GM23338 (cell line): ENCODE measurements at regions not wholly inside any gene's neighbourhood (a gene's known extent, or its start where the extent isn't known, plus 50 kb on each side); places are given as distances from the start of the nearest gene placed in this dataset.

Experiments
- ATAC-seq: fragments of 200-7000 bp; cut with Tn5 transposase; 3 replicates; pipeline ENCODE4 v1.9.1; 2020
- DNase-seq: peaks from one replicate; pipeline ENCODE4 v3.0.0-alpha.2; 2015; ENCODE audit warnings: low spot score
- H2AFZ ChIP-seq: fragments of 200-600 bp; sonication (generic); 2 replicates; pipeline ENCODE4 v1.8.0; 2016; ENCODE audit warnings: antibody characterized with exemption, mild to moderate bottlenecking, moderate library complexity
- H3F3A ChIP-seq: fragments of 200-600 bp; sonication (generic); replicated peaks from 2 replicates; pipeline ENCODE4 v1.8.0; 2017; ENCODE audit warnings: antibody characterized with exemption, mixed run types, low read depth
- H3K27ac ChIP-seq: fragments of 200-600 bp; sonication (generic); 2 replicates; pipeline ENCODE4 v1.6.1; 2016; ENCODE audit warnings: low read depth
- H3K27me3 ChIP-seq: fragments of 200-600 bp; sonication (generic); 2 replicates; pipeline ENCODE4 v1.8.0; 2016; ENCODE audit warnings: mild to moderate bottlenecking, mixed run types, moderate library complexity; ENCODE audit not compliant: insufficient read depth
- H3K36me3 ChIP-seq: fragments of 200-600 bp; sonication (generic); 2 replicates; pipeline ENCODE4 v1.8.0; 2016; ENCODE audit warnings: mild to moderate bottlenecking; ENCODE audit not compliant: insufficient read depth
- H3K4me1 ChIP-seq: fragments of 200-600 bp; sonication (generic); 2 replicates; pipeline ENCODE4 v1.8.0; 2016; ENCODE audit warnings: mild to moderate bottlenecking, moderate library complexity; ENCODE audit not compliant: insufficient read depth
- H3K4me2 ChIP-seq: fragments of 200-600 bp; sonication (generic); 2 replicates; pipeline ENCODE4 v1.7.1; 2017; ENCODE audit warnings: mixed run types
- H3K4me3 ChIP-seq: fragments of 200-600 bp; sonication (generic); 2 replicates; pipeline ENCODE4 v1.6.1; 2016; ENCODE audit warnings: mixed run types
- H3K79me2 ChIP-seq: fragments of 200-600 bp; sonication (generic); replicated peaks from 2 replicates; pipeline ENCODE4 v1.8.0; 2017; ENCODE audit warnings: mild to moderate bottlenecking; ENCODE audit not compliant: insufficient read depth
- H3K9me2 ChIP-seq: fragments of 200-600 bp; sonication (generic); 2 replicates; pipeline ENCODE4 v1.8.0; 2017; ENCODE audit not compliant: insufficient read depth
- H4K20me1 ChIP-seq: fragments of 200-600 bp; sonication (generic); replicated peaks from 2 replicates; pipeline ENCODE4 v1.8.0; 2017; ENCODE audit warnings: mild to moderate bottlenecking; ENCODE audit not compliant: insufficient read depth
- H3K27ac Mint-ChIP-seq: 2 replicates; pipeline ENCODE4 v1.8.0; 2020; ENCODE audit warnings: inconsistent platforms, mild to moderate bottlenecking, moderate library complexity, mixed read lengths
- H3K27me3 Mint-ChIP-seq: 3 replicates; pipeline ENCODE4 v1.8.0; 2022; ENCODE audit warnings: low read depth, mild to moderate bottlenecking, moderate library complexity, mixed read lengths, inconsistent platforms; ENCODE audit not compliant: insufficient read depth, poor library complexity
- H3K36me3 Mint-ChIP-seq: 3 replicates; pipeline ENCODE4 v1.8.0; 2021; ENCODE audit warnings: low read depth, mild to moderate bottlenecking, inconsistent platforms, moderate library complexity, mixed read lengths
- H3K4me1 Mint-ChIP-seq: 3 replicates; pipeline ENCODE4 v1.8.0; 2020; ENCODE audit warnings: mild to moderate bottlenecking, inconsistent platforms, mixed read lengths
- H3K4me3 Mint-ChIP-seq: 3 replicates; pipeline ENCODE4 v1.8.0; 2021; ENCODE audit warnings: moderate library complexity, mild to moderate bottlenecking, inconsistent platforms, mixed read lengths
- H3K9me3 Mint-ChIP-seq: 3 replicates; pipeline ENCODE4 v1.8.0; 2020; ENCODE audit warnings: moderate library complexity, mild to moderate bottlenecking, inconsistent platforms, mixed read lengths
- CREB1 ChIP-seq: fragments of 250-450 bp; sonication (Bioruptor Pico); IDR thresholded peaks from 2 replicates; pipeline ENCODE4 v1.5.0; 2020; ENCODE audit warnings: low read depth, mild to moderate bottlenecking, moderate library complexity
- CTCF ChIP-seq, 2 experiments: fragments of 200-600 bp in 1 of 2; sonication (generic) in 1 of 2; conservative IDR thresholded peaks; 2 replicates each; pipeline versions ENCODE4 v1.5.1 to v1.6.1; 2016 to 2017; ENCODE audit warnings: antibody characterized with exemption in 2 of 2, low read depth in 2 of 2, mild to moderate bottlenecking in 2 of 2, moderate library complexity in 1 of 2
- ETS1 ChIP-seq: IDR thresholded peaks from 2 replicates; pipeline ENCODE4 v1.6.1; 2016; ENCODE audit warnings: antibody characterized with exemption
- EZH2phosphoT487 ChIP-seq: fragments of 200-600 bp; sonication (generic); IDR thresholded peaks from one replicate; pipeline ENCODE4 v1.8.1; 2018; ENCODE audit warnings: antibody characterized with exemption; ENCODE audit not compliant: unreplicated experiment
- JUNB ChIP-seq: IDR thresholded peaks from one replicate; pipeline ENCODE4 v1.6.1; 2016; ENCODE audit warnings: antibody characterized with exemption; ENCODE audit not compliant: unreplicated experiment
- POLR2AphosphoS5 ChIP-seq: IDR thresholded peaks from 2 replicates; pipeline ENCODE4 v1.6.1; 2016; ENCODE audit warnings: antibody characterized with exemption, low read depth
- REST ChIP-seq: IDR thresholded peaks from one replicate; pipeline ENCODE4 v1.6.1; 2018; ENCODE audit warnings: antibody characterized with exemption; ENCODE audit not compliant: unreplicated experiment
- STAT1 ChIP-seq: IDR thresholded peaks from one replicate; pipeline ENCODE4 v1.6.1; 2016; ENCODE audit warnings: antibody characterized with exemption; ENCODE audit not compliant: unreplicated experiment
- ZNF114 ChIP-seq: fragments of 250-450 bp; sonication (Bioruptor Pico); IDR thresholded peaks from 2 replicates; pipeline ENCODE4 v1.5.0; 2020; ENCODE audit warnings: mild to moderate bottlenecking, moderate library complexity
- ZNF331 ChIP-seq: fragments of 250-450 bp; sonication (Bioruptor Pico); IDR thresholded peaks from 2 replicates; pipeline ENCODE4 v1.5.0; 2020; ENCODE audit warnings: low read depth, mild to moderate bottlenecking, moderate library complexity
- ZNF462 ChIP-seq: fragments of 250-450 bp; sonication (Bioruptor Pico); IDR thresholded peaks from 2 replicates; pipeline ENCODE4 v1.5.0; 2020; ENCODE audit warnings: mild to moderate bottlenecking, moderate library complexity

- no peak for TF ChIP-seq ZNF462 (CRISPR knock-in tag)
- no peak for TF ChIP-seq ZNF114 (CRISPR knock-in tag)
- no peak for TF ChIP-seq CREB1 (CRISPR knock-in tag)
- no peak for TF ChIP-seq REST
- TF ChIP-seq STAT1, result no peak
These were observed 518.1 kb downstream of the TFAP2A start (continued) for GRCh38 chr6:9896806-9897205.

- no peaks in the 10 kb centered on the region for H3K36me3 Mint-ChIP-seq
- Histone ChIP-seq H3K4me3 (no peak overlapping the region), H3K9me2 (0 out of 2 replicates have a peak, but pooled peaks cover 2% of the 10 kb centered on the region), H3K36me3 (no peaks in the 10 kb centered on the region), H3K27me3 (no peaks in the 10 kb centered on the region), H2AFZ (no peak overlapping the region), H3K4me1 (no peaks in the 10 kb centered on the region), H3K4me2 (no peak overlapping the region), H3F3A (no peaks in the 10 kb centered on the region), H3K27ac (no peak overlapping the region), H4K20me1 (no peaks in the 10 kb centered on the region), H3K79me2 (no peaks in the 10 kb centered on the region)
- DNase-seq, result no peak
- no peak overlapping the region for H3K4me3 Mint-ChIP-seq
- H3K4me1 Mint-ChIP-seq, result no peaks in the 10 kb centered on the region
- peaks cover 11% of the 10 kb centered on the region; the same call in 2 of the 3 replicates for H3K9me3 Mint-ChIP-seq
- no peak overlapping the region for H3K27ac Mint-ChIP-seq
- no peak for ATAC-seq
- peaks cover 2% of the 10 kb centered on the region for H3K27me3 Mint-ChIP-seq
- TF ChIP-seq EZH2phosphoT487 (no peak), ZNF114 (CRISPR knock-in tag) (no peak), ZNF331 (CRISPR knock-in tag) (no peak), CTCF (conservative IDR thresholded peaks at IDR 0.05; ENCODE audit: low read depth in 2 of 2) (no peak), JUNB (no peak), POLR2AphosphoS5 (no peak), CREB1 (CRISPR knock-in tag) (no peak), ETS1 (no peak)
These were observed 524.0 kb downstream of the TFAP2A start for GRCh38 chr6:9890893-9891292.
